ENCODE measurements at regions not wholly inside any gene's neighbourhood (a gene's known extent, or its start where the extent isn't known, plus 50 kb on each side); places are given as distances from the start of the nearest gene placed in this dataset.
"Not testable (repeated sequence)": the region's sequence is repeated elsewhere in the genome, so short reads cannot be mapped to it uniquely, and the experiment has no call there.

DNA sequence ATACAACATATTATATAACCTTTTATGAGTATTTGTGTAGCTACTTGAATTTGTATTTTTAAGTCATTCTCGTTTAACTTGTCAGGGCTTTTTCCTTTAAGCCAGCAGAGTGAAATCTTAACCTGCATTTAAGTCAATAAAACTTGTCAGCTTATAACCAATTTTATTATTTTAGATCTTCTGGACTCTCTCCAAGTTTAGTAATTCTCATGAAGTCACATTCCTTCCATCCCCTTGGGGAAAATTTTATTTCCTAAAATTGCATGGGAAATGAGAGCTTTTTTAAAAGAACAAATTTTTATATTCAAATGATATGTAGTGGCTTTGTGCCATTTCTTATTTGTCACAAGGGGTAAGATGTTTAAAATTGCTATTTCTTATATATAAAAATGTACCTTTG lies 74.0 kb downstream of the SEPTIN7 start:
- no peak for TF ChIP-seq ZFX (IDR thresholded peaks at IDR 0.05; ENCODE audit: borderline replicate concordance)
- TF ChIP-seq, protein P1, sequence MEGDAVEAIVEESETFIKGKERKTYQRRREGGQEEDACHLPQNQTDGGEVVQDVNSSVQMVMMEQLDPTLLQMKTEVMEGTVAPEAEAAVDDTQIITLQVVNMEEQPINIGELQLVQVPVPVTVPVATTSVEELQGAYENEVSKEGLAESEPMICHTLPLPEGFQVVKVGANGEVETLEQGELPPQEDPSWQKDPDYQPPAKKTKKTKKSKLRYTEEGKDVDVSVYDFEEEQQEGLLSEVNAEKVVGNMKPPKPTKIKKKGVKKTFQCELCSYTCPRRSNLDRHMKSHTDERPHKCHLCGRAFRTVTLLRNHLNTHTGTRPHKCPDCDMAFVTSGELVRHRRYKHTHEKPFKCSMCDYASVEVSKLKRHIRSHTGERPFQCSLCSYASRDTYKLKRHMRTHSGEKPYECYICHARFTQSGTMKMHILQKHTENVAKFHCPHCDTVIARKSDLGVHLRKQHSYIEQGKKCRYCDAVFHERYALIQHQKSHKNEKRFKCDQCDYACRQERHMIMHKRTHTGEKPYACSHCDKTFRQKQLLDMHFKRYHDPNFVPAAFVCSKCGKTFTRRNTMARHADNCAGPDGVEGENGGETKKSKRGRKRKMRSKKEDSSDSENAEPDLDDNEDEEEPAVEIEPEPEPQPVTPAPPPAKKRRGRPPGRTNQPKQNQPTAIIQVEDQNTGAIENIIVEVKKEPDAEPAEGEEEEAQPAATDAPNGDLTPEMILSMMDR (IDR thresholded peaks at IDR 0.05) = no peak

GRCh38 chr7:35875292-35875691 lies 74.4 kb downstream of the SEPTIN7 start:
- no peak for TF ChIP-seq ZFX (IDR thresholded peaks at IDR 0.05; ENCODE audit: borderline replicate concordance)
- TF ChIP-seq, protein P1 (IDR thresholded peaks at IDR 0.05) = no peak
- no peak overlapping the region for H3K27ac ChIP-seq

More for the DNA sequence above, 74.0 kb downstream of the SEPTIN7 start:
- H3K27ac ChIP-seq = no peak overlapping the region

DNA sequence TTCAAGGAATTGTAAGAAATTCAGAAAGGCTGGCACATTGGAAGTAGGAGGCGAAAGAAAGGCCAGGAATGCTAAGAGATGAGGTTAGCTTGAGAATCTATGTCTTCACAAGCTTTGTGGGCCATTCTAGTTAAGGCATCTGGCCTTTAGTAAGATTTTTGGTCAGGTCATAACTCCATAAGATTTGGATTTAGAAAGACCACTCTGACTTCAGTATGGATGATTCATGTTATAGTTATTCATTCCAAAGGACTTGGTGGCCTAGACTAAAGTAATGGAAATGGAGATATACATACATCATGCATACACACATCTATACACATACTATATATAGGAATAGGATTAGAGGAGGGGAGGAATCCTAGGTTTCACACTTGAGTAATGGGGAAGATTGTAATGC lies 77.5 kb downstream of the SEPTIN7 start:
- no peak for TF ChIP-seq ZFX (IDR thresholded peaks at IDR 0.05; ENCODE audit: borderline replicate concordance)
- TF ChIP-seq, protein P1 (IDR thresholded peaks at IDR 0.05) = no peak
- H3K27ac ChIP-seq = no peak overlapping the region

GRCh38 chr7:35887430-35887829 lies 86.6 kb downstream of the SEPTIN7 start:
- H3K27ac ChIP-seq = not testable (repeated sequence)

DNA sequence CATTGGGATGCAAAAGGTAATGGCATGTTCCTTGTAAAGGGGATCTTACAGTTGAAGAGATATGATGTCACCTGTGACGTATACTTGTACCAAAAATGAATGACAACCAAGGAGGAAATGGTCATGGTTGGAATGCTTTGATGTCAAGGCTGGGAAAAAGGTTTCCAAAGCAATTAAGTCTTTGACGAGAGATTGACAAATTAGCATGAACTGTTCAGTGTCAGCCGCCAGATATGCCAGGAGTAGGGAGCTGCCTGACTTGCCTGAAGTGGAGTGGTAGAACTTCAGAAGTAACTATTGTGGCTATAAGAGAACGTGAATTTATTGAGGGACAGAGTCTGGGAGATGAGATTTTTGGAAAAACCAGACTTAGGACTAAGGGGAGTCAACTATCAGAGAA lies 88.1 kb downstream of the SEPTIN7 start:
- TF ChIP-seq ZFX (IDR thresholded peaks at IDR 0.05; ENCODE audit: borderline replicate concordance) = no peak
- TF ChIP-seq, protein P1 (IDR thresholded peaks at IDR 0.05) = no peak
- no peak overlapping the region for H3K27ac ChIP-seq

- TF ChIP-seq, protein P1 (IDR thresholded peaks at IDR 0.05) = no peak
- TF ChIP-seq ZFX (IDR thresholded peaks at IDR 0.05; ENCODE audit: borderline replicate concordance) = no peak
- no peak overlapping the region for H3K27ac ChIP-seq
Observed at GRCh38 chr7:35889870-35890269, 89.0 kb downstream of the SEPTIN7 start.

- TF ChIP-seq ZFX (IDR thresholded peaks at IDR 0.05; ENCODE audit: borderline replicate concordance) = no peak
- TF ChIP-seq, protein P1 (IDR thresholded peaks at IDR 0.05) = no peak
- no peak overlapping the region for H3K27ac ChIP-seq
Observed at GRCh38 chr7:35891004-35891830, 90.4 kb downstream of the SEPTIN7 start.

Measured in 22Rv1 (cell line).